ENCODE measurements at regions not wholly inside any gene's neighbourhood (a gene's known extent, or its start where the extent isn't known, plus 50 kb on each side); places are given as distances from the start of the nearest gene placed in this dataset.
A peak's percentile ranks its signal among the peaks of the same experiment; 100 is the strongest.

DNA sequence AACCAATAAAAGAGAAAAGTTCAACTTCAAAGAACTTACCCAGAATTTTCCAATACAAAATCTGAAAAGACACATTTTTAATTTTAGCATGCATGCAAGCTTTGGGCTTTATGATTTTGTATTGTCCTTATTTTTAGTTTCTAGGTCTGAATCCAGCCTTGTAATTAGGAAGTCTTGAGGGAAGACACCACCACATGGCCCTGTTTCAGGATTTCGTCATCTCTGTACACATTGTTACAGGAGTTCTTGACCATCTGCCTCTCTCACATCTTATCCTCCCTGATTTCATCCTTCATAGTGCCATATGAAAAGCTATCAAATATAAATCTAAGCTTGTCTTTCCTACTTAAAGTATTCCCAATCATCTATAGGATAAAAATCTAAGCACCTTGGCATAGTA, 176.1 kb downstream of the TXNL1 start:
- H3K36me3 ChIP-seq (ENCODE audit: control insufficient read depth, insufficient read depth, low read length): no peaks in the 10 kb centered on the region
- no peak for TF ChIP-seq CTCF (IDR thresholded peaks at IDR 0.05; ENCODE audit: insufficient read depth, low read length, severe bottlenecking)
- H3K4me3 ChIP-seq (ENCODE audit: low read depth, low read length): no peak overlapping the region
- FAIRE-seq (no peak), DNase-seq (ENCODE audit: low read depth) (no peak)
- no peaks in the 10 kb centered on the region for H3K27me3 ChIP-seq (ENCODE audit: control insufficient read depth, insufficient read depth, low read length)

- no peaks in the 10 kb centered on the region for H3K36me3 ChIP-seq (ENCODE audit: control insufficient read depth, insufficient read depth, low read length)
- TF ChIP-seq CTCF (IDR thresholded peaks at IDR 0.05; ENCODE audit: insufficient read depth, low read length, severe bottlenecking): no peak
- FAIRE-seq (no peak), DNase-seq (ENCODE audit: low read depth) (peak; percentile 46)
- H3K4me3 ChIP-seq (ENCODE audit: low read depth, low read length): no peak overlapping the region
- H3K27me3 ChIP-seq (ENCODE audit: control insufficient read depth, insufficient read depth, low read length): no peaks in the 10 kb centered on the region
Observed at GRCh38 chr18:56461151-56461550, 177.2 kb downstream of the TXNL1 start.

GRCh38 chr18:56460581-56460980, 177.8 kb downstream of the TXNL1 start:
- Histone ChIP-seq H3K4me3 (ENCODE audit: low read depth, low read length) (no peak overlapping the region), H3K27me3 (ENCODE audit: control insufficient read depth, insufficient read depth, low read length) (no peaks in the 10 kb centered on the region), H3K36me3 (ENCODE audit: control insufficient read depth, insufficient read depth, low read length) (no peaks in the 10 kb centered on the region)
- no peak for DNase-seq (ENCODE audit: low read depth)
- TF ChIP-seq CTCF (IDR thresholded peaks at IDR 0.05; ENCODE audit: insufficient read depth, low read length, severe bottlenecking): no peak
- FAIRE-seq: no peak

DNA sequence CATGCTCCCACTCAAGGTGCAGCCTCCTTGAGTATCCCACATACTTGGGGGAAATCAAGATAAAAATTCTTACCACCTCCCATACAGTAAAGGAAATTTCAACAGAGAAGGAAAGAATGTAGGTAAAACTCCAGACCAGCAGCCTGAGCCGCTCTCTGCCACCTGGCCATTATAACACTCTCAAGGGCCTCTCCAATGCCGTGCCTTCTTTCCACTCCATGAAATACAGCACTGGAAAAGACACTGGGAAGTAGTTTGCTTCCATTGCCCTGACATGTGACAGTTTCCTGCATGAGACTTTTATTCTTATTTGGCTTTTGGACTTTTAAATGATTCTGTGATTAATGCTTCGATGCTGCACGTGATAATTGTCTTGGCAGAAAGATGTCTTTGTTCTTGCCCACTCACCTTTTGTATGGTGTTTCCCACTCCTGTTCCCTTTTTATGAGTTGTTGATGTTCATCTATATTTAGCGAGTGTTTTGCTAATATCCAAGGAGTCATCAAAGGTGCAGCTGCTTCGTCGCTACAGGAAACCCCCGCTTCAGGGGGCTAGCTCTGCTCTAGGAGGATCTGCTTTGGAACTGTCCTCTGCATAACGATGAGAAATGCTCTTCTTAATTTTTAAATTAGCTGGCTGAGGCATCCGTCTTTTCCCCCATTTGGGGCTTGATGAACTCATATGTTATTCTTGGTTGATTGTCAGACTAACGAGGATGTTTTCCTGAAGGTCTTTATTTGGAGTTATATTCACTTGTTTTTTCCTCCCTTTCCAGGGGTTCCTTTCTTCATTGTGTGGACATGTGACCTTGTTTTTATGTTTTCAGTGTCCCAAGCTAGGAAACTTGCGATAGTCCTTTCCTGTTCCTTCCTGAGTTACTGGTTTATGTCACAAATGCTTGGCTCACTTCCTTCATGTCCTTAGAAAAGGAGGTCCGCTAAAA, 179.4 kb downstream of the TXNL1 start:
- DNase-seq (ENCODE audit: low read depth) (no peak), FAIRE-seq (no peak)
- no peak for TF ChIP-seq CTCF (IDR thresholded peaks at IDR 0.05; ENCODE audit: insufficient read depth, low read length, severe bottlenecking)
- no peaks in the 10 kb centered on the region for H3K27me3 ChIP-seq (ENCODE audit: control insufficient read depth, insufficient read depth, low read length)
- no peak overlapping the region for H3K4me3 ChIP-seq (ENCODE audit: low read depth, low read length)
- H3K36me3 ChIP-seq (ENCODE audit: control insufficient read depth, insufficient read depth, low read length): no peaks in the 10 kb centered on the region

- no peak for TF ChIP-seq CTCF (IDR thresholded peaks at IDR 0.05; ENCODE audit: insufficient read depth, low read length, severe bottlenecking)
- H3K36me3 ChIP-seq (ENCODE audit: control insufficient read depth, insufficient read depth, low read length): no peaks in the 10 kb centered on the region
- FAIRE-seq (no peak), DNase-seq (ENCODE audit: low read depth) (no peak)
- H3K27me3 ChIP-seq (ENCODE audit: control insufficient read depth, insufficient read depth, low read length): no peaks in the 10 kb centered on the region
- H3K4me3 ChIP-seq (ENCODE audit: low read depth, low read length): no peak overlapping the region
Observed at GRCh38 chr18:56455874-56456273, 182.5 kb downstream of the TXNL1 start.

All from bronchial epithelial cell (primary cell).